GM12878 (cell line): ENCODE measurements at regions not wholly inside any gene's neighbourhood (a gene's known extent, or its start where the extent isn't known, plus 50 kb on each side); places are given as distances from the start of the nearest gene placed in this dataset.

Experiments used
- ATAC-seq: fragments of 200-7000 bp; cut with Tn5 transposase; 3 replicates; pipeline ENCODE4 v1.9.1; 2020; ENCODE audit warnings: mild to moderate bottlenecking, moderate library complexity
- BruUV-seq: library from RNA; stranded (reverse); fragments of 400-500 nt; replicated peaks from 2 replicates; lab custom pipeline; 2021; lab: Mats Ljungman, UMichigan
- CTCF ChIA-PET: fragments of 300-600 bp; sonication (Branson Sonifier 250); formaldehyde crosslinking; extraction: SDS; loops from one replicate; lab custom pipeline; 2021; ENCODE audit warnings: inconsistent platforms; lab: Yijun Ruan, JAX
- POLR2A ChIA-PET: fragments of 350-600 bp; formaldehyde crosslinking; extraction: SDS; loops from one replicate; lab custom pipeline; 2021; ENCODE audit warnings: inconsistent platforms; lab: Charles Lee
- RAD21 ChIA-PET: fragments of 300-600 bp; sonication (Branson Sonifier 250); formaldehyde crosslinking; loops from one replicate; lab custom pipeline; 2023; ENCODE audit warnings: antibody characterized with exemption; ENCODE audit not compliant: unreplicated experiment; lab: Charles Lee
- SMC1A ChIA-PET: fragments of 300-600 bp; sonication (Branson Sonifier 250); formaldehyde crosslinking; loops from one replicate; lab custom pipeline; 2023; ENCODE audit not compliant: unreplicated experiment, uncharacterized antibody; lab: Charles Lee
- DNase-seq: peaks from one replicate; pipeline ENCODE4 v3.0.0-alpha.2; 2011; ENCODE audit warnings: low read depth, low spot score
- FAIRE-seq: peaks from 3 replicates; lab custom pipeline; 2011; peaks lifted over from hg19 to GRCh38; lab: Jason Lieb, UNC
- H2AFZ ChIP-seq: 2 replicates; pipeline ENCODE4 v1.6.0; 2011; ENCODE audit warnings: low read depth, low read length, control low read depth; ENCODE audit not compliant: control insufficient read depth
- H3K27ac ChIP-seq: 2 replicates; pipeline ENCODE4 v1.5.1; 2011; ENCODE audit warnings: control low read depth; ENCODE audit not compliant: control insufficient read depth, insufficient read depth
- H3K27me3 ChIP-seq, 2 experiments: replicated peaks in 1 of 2; 2 replicates each; pipeline versions ENCODE4 v1.6.0 to v1.6.1; 2011; ENCODE audit warnings: low read length in 1 of 2; ENCODE audit not compliant: control insufficient read depth in 2 of 2, insufficient read depth in 2 of 2
- H3K36me3 ChIP-seq, 2 experiments: 2 replicates each; pipeline ENCODE4 v1.5.1; 2011; ENCODE audit warnings: low read length in 1 of 2; ENCODE audit not compliant: control insufficient read depth in 2 of 2, insufficient read depth in 2 of 2
- H3K4me1 ChIP-seq: 2 replicates; pipeline ENCODE4 v1.6.1; 2011; ENCODE audit warnings: mild to moderate bottlenecking, low read length, moderate library complexity, mixed read lengths; ENCODE audit not compliant: control insufficient read depth, insufficient read depth
- H3K4me2 ChIP-seq: 2 replicates; pipeline ENCODE4 v1.6.0; 2011; ENCODE audit warnings: control low read depth; ENCODE audit not compliant: control insufficient read depth, insufficient read depth
- H3K4me3 ChIP-seq: fragments of 200-600 bp; sonication (generic); 2 replicates; pipeline ENCODE4 v1.5.1; 2016
- H3K79me2 ChIP-seq: 2 replicates; pipeline ENCODE4 v1.6.0; 2011; ENCODE audit warnings: low read length; ENCODE audit not compliant: control insufficient read depth, insufficient read depth
- H3K9ac ChIP-seq: 2 replicates; pipeline ENCODE4 v1.8.0; 2011; ENCODE audit warnings: low read length, control low read depth, mixed read lengths; ENCODE audit not compliant: control insufficient read depth, insufficient read depth
- H3K9me3 ChIP-seq: replicated peaks from 3 replicates; pipeline ENCODE4 v1.5.1; 2011; ENCODE audit warnings: mild to moderate bottlenecking, low read length; ENCODE audit not compliant: control insufficient read depth, insufficient read depth
- H4K20me1 ChIP-seq: 2 replicates; pipeline ENCODE4 v1.6.0; 2011; ENCODE audit not compliant: control insufficient read depth, insufficient read depth
- ASH2L ChIP-seq: fragments of 300-600, 200-600 bp; sonication (generic); IDR thresholded peaks from 2 replicates; pipeline ENCODE4 v1.6.1; 2017; ENCODE audit warnings: low read depth, mild to moderate bottlenecking, borderline replicate concordance
- KAT2A ChIP-seq: conservative IDR thresholded peaks from 2 replicates; pipeline ENCODE4 v1.6.1; 2011; ENCODE audit warnings: low read depth, low read length; ENCODE audit not compliant: control insufficient read depth
- MEF2B ChIP-seq: fragments of 450-650 bp; IDR thresholded peaks from 2 replicates; pipeline ENCODE4 v1.6.1; 2018; ENCODE audit warnings: mild to moderate bottlenecking, moderate library complexity; ENCODE audit not compliant: partially characterized antibody, poor library complexity, severe bottlenecking
- NR2C2 ChIP-seq: IDR thresholded peaks from 2 replicates; pipeline ENCODE4 v1.6.1; 2011; ENCODE audit warnings: borderline replicate concordance, low read depth; ENCODE audit not compliant: control insufficient read depth, insufficient read length
- RELA ChIP-seq: fragments of 450-650 bp; IDR thresholded peaks from 2 replicates; pipeline ENCODE4 v1.8.0; 2014; ENCODE audit warnings: borderline replicate concordance; ENCODE audit not compliant: partially characterized antibody
- SPI1 ChIP-seq: IDR thresholded peaks from 2 replicates; pipeline ENCODE4 v1.6.1; 2011; ENCODE audit warnings: low read depth, mild to moderate bottlenecking, low read length, moderate library complexity, borderline replicate concordance; ENCODE audit not compliant: insufficient read depth
- YY1 ChIP-seq: IDR thresholded peaks from 2 replicates; pipeline ENCODE4 v1.6.1; 2011; ENCODE audit warnings: low read depth, mild to moderate bottlenecking, low read length
- WGBS: methylation state at CpG from one replicate; pipeline ENCODE4 v1.1.6; 2016; ENCODE audit warnings: low lambda C conversion rate; ENCODE audit not compliant: insufficient replicate concordance, insufficient coverage; ENCODE audit errors: missing lambda C conversion rate; 5-methylcytosine and 5-hydroxymethylcytosine counted together
- in situ Hi-C: fragments of 300-500 bp; cut with MboI; formaldehyde crosslinking; loops from 9 replicates; pipeline ENCODE4 v1.14.3; 2018; ENCODE audit warnings: mixed read lengths
- intact Hi-C: fragments of 100-400 bp; cut with micrococcal nuclease; formaldehyde crosslinking; loops from one replicate; pipeline ENCODE4 v1.14.2; 2022; ENCODE audit not compliant: unreplicated experiment
- TF ChIP-seq, protein P1 (sequence below): IDR thresholded peaks from 2 replicates; pipeline ENCODE4 v1.6.1; 2012; ENCODE audit warnings: improper control_type of control experiment, low read depth, low read length; ENCODE audit not compliant: insufficient replicate concordance
- TF ChIP-seq, protein P2 (sequence below): IDR thresholded peaks from 2 replicates; pipeline ENCODE4 v1.6.1; 2012; ENCODE audit warnings: low read length, inconsistent platforms
- TF ChIP-seq, protein P3 (sequence below): fragments of 450-650 bp; IDR thresholded peaks from 2 replicates; pipeline ENCODE4 v1.6.1; 2018; ENCODE audit warnings: mild to moderate bottlenecking, low read depth, moderate library complexity; ENCODE audit not compliant: partially characterized antibody
- TF ChIP-seq, protein P4 (sequence below): fragments of 450-650 bp; formaldehyde crosslinking; IDR thresholded peaks from 2 replicates; pipeline ENCODE4 v1.5.0; 2022; ENCODE audit warnings: mild to moderate bottlenecking, missing genetic modification characterization

DNA sequence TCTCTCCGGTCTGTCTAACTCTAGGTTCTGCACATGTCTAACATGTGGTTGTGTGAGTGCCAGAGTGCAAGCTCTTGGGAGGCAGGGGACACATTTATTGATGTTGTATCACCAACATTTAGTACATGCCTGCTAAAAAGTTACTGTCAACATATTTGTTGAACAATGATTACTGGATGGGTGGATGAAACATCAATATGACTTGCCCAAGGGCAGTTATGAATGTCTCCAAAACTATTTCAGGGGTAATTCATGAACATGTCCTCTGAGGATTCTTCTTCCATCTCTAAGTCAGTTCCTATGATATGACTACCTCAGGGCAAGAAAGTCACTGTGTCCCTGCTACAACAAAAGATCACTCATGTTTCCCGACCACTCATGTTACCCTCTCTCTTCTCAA, 91.3 kb upstream of the STEAP1B start:
- no peak overlapping the region for H3K27ac ChIP-seq
- DNase-seq: no peak
- in situ Hi-C loops: no loop called here
- RAD21 ChIA-PET: no interaction called here
- peaks cover 0 to 10% of the 10 kb centered on the region in 2 experiments for H3K27me3 ChIP-seq
- H2AFZ ChIP-seq: no peak overlapping the region
- BruUV-seq: no TSS peak
- 26% methylated on average over 2 of the region's 2 CpGs for WGBS
- no peaks in the 10 kb centered on the region for H3K4me1 ChIP-seq
- H3K79me2 ChIP-seq: no peaks in the 10 kb centered on the region
- no peak for FAIRE-seq
- no peaks in the 10 kb centered on the region; the same call in 1 of the 3 replicates for H3K9me3 ChIP-seq
- H3K4me2 ChIP-seq: no peak overlapping the region
- no peak overlapping the region for H3K4me3 ChIP-seq
- no peak for ATAC-seq
- POLR2A ChIA-PET: no interaction called here
- H3K36me3 ChIP-seq: no peaks in the 10 kb centered on the region
- no peaks in the 10 kb centered on the region for H4K20me1 ChIP-seq
- H3K9ac ChIP-seq: no peak overlapping the region
- intact Hi-C loops: no loop called here
- CTCF ChIA-PET: no interaction called here
- SMC1A ChIA-PET: no interaction called here
- TF ChIP-seq YY1: no peak
- TF ChIP-seq ASH2L: no peak
- no peak for TF ChIP-seq KAT2A
- TF ChIP-seq NR2C2: no peak
- TF ChIP-seq, protein P1, sequence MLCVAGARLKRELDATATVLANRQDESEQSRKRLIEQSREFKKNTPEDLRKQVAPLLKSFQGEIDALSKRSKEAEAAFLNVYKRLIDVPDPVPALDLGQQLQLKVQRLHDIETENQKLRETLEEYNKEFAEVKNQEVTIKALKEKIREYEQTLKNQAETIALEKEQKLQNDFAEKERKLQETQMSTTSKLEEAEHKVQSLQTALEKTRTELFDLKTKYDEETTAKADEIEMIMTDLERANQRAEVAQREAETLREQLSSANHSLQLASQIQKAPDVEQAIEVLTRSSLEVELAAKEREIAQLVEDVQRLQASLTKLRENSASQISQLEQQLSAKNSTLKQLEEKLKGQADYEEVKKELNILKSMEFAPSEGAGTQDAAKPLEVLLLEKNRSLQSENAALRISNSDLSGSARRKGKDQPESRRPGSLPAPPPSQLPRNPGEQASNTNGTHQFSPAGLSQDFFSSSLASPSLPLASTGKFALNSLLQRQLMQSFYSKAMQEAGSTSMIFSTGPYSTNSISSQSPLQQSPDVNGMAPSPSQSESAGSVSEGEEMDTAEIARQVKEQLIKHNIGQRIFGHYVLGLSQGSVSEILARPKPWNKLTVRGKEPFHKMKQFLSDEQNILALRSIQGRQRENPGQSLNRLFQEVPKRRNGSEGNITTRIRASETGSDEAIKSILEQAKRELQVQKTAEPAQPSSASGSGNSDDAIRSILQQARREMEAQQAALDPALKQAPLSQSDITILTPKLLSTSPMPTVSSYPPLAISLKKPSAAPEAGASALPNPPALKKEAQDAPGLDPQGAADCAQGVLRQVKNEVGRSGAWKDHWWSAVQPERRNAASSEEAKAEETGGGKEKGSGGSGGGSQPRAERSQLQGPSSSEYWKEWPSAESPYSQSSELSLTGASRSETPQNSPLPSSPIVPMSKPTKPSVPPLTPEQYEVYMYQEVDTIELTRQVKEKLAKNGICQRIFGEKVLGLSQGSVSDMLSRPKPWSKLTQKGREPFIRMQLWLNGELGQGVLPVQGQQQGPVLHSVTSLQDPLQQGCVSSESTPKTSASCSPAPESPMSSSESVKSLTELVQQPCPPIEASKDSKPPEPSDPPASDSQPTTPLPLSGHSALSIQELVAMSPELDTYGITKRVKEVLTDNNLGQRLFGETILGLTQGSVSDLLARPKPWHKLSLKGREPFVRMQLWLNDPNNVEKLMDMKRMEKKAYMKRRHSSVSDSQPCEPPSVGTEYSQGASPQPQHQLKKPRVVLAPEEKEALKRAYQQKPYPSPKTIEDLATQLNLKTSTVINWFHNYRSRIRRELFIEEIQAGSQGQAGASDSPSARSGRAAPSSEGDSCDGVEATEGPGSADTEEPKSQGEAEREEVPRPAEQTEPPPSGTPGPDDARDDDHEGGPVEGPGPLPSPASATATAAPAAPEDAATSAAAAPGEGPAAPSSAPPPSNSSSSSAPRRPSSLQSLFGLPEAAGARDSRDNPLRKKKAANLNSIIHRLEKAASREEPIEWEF: no peak
- TF ChIP-seq, protein P2, sequence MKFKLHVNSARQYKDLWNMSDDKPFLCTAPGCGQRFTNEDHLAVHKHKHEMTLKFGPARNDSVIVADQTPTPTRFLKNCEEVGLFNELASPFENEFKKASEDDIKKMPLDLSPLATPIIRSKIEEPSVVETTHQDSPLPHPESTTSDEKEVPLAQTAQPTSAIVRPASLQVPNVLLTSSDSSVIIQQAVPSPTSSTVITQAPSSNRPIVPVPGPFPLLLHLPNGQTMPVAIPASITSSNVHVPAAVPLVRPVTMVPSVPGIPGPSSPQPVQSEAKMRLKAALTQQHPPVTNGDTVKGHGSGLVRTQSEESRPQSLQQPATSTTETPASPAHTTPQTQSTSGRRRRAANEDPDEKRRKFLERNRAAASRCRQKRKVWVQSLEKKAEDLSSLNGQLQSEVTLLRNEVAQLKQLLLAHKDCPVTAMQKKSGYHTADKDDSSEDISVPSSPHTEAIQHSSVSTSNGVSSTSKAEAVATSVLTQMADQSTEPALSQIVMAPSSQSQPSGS: no peak
- no peak for TF ChIP-seq RELA
- TF ChIP-seq, protein P3, sequence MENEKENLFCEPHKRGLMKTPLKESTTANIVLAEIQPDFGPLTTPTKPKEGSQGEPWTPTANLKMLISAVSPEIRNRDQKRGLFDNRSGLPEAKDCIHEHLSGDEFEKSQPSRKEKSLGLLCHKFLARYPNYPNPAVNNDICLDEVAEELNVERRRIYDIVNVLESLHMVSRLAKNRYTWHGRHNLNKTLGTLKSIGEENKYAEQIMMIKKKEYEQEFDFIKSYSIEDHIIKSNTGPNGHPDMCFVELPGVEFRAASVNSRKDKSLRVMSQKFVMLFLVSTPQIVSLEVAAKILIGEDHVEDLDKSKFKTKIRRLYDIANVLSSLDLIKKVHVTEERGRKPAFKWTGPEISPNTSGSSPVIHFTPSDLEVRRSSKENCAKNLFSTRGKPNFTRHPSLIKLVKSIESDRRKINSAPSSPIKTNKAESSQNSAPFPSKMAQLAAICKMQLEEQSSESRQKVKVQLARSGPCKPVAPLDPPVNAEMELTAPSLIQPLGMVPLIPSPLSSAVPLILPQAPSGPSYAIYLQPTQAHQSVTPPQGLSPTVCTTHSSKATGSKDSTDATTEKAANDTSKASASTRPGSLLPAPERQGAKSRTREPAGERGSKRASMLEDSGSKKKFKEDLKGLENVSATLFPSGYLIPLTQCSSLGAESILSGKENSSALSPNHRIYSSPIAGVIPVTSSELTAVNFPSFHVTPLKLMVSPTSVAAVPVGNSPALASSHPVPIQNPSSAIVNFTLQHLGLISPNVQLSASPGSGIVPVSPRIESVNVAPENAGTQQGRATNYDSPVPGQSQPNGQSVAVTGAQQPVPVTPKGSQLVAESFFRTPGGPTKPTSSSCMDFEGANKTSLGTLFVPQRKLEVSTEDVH: no peak
- no peak for TF ChIP-seq MEF2B
- no peak for TF ChIP-seq SPI1
- TF ChIP-seq, protein P4, sequence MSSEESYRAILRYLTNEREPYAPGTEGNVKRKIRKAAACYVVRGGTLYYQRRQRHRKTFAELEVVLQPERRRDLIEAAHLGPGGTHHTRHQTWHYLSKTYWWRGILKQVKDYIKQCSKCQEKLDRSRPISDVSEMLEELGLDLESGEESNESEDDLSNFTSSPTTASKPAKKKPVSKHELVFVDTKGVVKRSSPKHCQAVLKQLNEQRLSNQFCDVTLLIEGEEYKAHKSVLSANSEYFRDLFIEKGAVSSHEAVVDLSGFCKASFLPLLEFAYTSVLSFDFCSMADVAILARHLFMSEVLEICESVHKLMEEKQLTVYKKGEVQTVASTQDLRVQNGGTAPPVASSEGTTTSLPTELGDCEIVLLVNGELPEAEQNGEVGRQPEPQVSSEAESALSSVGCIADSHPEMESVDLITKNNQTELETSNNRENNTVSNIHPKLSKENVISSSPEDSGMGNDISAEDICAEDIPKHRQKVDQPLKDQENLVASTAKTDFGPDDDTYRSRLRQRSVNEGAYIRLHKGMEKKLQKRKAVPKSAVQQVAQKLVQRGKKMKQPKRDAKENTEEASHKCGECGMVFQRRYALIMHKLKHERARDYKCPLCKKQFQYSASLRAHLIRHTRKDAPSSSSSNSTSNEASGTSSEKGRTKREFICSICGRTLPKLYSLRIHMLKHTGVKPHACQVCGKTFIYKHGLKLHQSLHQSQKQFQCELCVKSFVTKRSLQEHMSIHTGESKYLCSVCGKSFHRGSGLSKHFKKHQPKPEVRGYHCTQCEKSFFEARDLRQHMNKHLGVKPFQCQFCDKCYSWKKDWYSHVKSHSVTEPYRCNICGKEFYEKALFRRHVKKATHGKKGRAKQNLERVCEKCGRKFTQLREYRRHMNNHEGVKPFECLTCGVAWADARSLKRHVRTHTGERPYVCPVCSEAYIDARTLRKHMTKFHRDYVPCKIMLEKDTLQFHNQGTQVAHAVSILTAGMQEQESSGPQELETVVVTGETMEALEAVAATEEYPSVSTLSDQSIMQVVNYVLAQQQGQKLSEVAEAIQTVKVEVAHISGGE (CRISPR knock-in tag): no peak
